ENCODE measurements at regions not wholly inside any gene's neighbourhood (a gene's known extent, or its start where the extent isn't known, plus 50 kb on each side); places are given as distances from the start of the nearest gene placed in this dataset.
A peak's percentile ranks its signal among the peaks of the same experiment; 100 is the strongest.

DNA sequence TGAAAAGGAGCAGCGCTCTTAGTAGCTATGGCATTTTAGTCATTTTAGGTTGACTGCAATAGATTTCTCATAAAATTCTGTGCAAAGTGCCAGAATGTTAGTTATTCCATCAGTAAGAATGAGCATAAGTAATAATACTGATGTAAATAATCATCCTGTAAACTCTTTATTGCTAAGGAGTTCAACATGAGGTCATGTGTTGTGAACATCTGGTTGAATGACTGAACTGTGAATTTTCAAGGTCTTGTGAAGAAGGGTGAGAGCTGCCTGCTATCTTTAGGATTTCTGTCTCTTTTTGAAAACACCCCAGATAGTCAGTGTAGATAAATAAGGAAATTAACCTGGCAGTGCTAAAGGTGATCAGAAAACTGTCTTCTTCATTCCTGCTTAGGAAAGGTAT lies 333.4 kb upstream of the TBC1D5 start:
- no peak for DNase-seq

DNA sequence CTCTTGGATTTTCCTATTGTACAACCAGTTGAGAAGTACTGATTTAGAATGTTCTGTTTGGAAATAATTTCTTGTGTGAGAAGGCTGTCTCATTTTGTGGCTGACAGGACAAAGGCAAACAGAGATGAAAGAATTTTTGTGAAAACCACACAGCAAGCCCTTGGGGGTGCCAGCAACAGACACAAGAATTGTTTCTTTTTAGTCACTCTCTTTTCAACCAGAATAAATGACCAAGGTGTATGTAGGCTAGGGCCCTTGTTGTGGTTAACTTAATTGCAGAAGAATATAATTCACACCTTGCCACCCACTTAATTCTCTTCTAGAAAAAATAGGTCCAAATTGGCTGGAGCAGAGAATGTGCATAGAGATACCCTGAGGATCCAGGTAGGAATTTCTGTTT lies 329.4 kb upstream of the TBC1D5 start:
- no peak for DNase-seq

GRCh38 chr3:18070944-18071343 lies 328.5 kb upstream of the TBC1D5 start:
- DNase-seq: no peak

DNA sequence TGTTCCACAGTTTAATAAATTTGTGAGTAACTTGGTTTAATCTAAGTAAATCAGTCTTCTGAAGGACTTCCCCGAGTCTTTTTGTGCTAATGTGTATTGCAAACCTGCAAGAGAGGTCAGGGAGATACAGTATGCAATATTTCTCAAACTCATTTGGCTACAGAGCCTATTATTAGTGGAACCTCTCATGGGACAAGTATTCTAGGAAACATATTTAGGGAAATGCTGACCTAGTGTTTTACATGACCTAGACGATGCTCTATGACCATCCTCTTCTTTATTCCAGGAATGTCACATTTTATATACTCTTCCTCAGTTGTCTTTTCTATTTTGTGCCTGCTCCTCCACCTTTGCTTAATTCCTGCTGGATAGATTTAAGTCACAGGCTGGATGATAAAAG lies 327.8 kb upstream of the TBC1D5 start:
- no peak for DNase-seq

GRCh38 chr3:18069568-18069967 lies 327.1 kb upstream of the TBC1D5 start:
- DNase-seq: no peak

GRCh38 chr3:18066899-18067582 lies 324.6 kb upstream of the TBC1D5 start:
- DNase-seq: no peak

DNA sequence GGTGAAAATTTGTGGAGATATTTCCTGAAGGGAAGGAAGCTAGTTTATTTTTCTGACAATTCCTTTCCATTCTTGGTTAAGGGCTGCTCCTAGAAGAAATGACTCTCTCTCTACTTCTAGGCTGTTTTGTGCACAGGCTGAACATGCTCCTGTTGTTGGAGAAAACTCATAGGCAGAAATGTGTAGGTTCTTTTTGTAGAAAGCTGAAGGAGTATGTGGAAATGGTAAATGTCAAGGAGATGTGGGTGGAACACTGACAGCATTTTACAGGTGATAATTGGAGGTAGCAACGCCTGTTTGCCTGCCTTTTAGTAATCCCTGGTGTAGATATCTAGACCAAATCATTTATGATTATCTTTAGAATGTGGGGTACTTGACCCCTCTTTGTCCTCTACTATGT lies 322.2 kb upstream of the TBC1D5 start:
- no peak for DNase-seq

- DNase-seq: peak; percentile 18
These were observed 320.2 kb upstream of the TBC1D5 start for GRCh38 chr3:18062657-18063025.

DNA sequence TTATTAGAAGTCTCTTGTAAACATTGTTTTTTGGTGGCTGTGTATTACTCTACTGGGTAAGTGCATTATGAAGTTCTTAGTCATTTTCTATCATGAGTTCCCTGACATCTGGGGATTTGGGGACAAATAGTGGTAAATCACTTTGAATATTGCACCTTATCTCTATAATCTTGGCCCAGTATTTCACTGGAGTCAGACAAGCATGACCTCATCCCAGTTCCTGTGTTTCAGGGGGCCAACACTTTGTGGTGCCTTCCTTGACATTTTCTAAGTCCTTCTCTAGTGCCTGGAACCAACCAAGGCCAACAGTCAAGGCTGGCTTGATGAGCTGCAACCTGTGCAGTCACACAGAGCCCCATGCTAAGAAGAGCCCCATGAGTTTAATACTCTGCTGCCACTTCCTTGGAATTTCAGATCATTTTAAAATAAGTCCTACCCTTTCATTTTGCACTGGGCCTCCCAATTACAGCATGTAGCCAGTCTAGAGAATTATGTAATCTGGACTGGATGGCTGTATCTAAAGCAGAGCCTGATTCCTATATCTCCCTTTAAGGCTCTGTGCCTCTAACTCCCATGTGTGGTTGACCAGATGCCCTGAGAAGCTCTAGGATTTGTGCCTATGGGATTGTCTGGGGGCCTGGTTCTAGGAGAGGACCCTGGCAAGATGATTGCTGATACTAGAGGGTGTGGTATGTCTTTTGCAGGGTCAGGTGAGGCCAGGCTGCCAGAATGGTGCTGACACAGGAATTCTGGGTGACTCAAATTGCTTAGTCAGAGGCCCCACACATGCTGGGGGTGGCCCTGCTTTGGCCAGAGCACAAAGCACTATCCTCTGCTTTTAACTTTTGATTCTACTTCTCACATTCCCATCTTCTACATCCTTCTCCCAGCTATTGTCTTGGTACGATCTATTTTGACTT lies 319.6 kb upstream of the TBC1D5 start:
- DNase-seq: peak; percentile 53

DNA sequence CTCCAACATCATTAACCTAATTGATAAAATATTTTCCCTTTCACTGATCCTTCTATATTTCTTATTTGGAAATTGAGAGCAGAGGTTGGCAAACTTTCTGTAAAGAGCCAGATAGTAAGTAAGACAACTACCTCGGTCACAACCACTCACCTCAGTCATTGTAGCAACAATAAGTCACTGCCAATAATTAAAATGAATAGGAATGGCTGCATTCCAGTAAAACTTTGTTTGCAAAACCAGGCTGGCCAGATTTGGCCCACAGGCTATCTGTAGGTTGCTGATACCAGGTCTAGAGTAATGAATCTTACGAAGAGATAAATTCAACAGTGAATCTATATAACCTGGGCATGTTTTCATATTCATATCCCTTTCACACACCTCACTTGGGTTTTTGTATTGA lies 316.2 kb upstream of the TBC1D5 start:
- DNase-seq: no peak

- DNase-seq: no peak
These were observed 315.1 kb upstream of the TBC1D5 start for GRCh38 chr3:18057471-18058091.

DNA sequence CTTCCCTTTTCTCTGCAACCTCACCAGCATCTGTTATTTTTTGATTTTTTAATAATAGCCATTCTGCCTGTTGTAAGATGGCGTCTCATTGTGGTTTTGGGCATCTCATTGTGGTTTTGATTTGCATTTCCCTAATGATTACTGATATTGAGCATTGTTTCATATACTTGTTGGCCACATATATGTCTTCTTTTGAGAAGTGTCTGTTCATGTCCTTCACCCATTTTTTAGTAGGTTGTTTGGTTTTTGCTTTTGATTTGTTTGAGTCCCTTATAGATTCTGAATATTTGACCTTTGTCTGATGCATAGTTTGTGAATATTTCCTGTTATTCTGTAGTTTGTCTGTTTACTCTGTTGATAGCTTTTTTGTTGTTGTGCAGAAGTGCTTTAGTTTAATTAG lies 312.2 kb upstream of the TBC1D5 start:
- DNase-seq: no peak

- DNase-seq: no peak
These were observed 308.9 kb upstream of the TBC1D5 start for GRCh38 chr3:18051306-18051705.

GRCh38 chr3:18049096-18049495 lies 306.7 kb upstream of the TBC1D5 start:
- no peak for DNase-seq

DNA sequence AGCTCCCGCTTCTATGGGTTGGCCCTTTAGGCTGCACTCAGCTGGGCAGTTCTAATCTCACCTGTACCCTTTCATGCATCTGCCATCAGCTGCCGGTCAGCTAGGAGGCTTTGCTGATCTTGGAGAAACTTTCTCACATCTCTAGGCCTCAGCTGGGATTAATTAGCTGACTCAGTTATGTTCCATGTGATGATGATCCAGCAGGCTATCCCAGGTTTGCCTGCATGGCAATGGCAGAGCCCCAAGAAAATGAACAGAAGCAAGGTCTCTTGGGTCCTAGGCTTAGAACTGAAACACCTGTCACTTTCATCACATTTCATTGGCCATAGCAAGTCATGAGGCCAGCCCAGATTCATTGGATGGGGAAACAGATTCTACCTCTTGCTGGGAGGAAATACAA lies 304.6 kb upstream of the TBC1D5 start:
- peak; percentile 66 for DNase-seq

GRCh38 chr3:18046131-18046915 lies 303.9 kb upstream of the TBC1D5 start:
- DNase-seq: peak; percentile 18

GRCh38 chr3:18044971-18045880 lies 302.8 kb upstream of the TBC1D5 start:
- no peak for DNase-seq

GRCh38 chr3:18044191-18044590 lies 301.8 kb upstream of the TBC1D5 start:
- no peak for DNase-seq

- no peak for DNase-seq
These were observed 294.0 kb upstream of the TBC1D5 start for GRCh38 chr3:18036450-18036815.

DNA sequence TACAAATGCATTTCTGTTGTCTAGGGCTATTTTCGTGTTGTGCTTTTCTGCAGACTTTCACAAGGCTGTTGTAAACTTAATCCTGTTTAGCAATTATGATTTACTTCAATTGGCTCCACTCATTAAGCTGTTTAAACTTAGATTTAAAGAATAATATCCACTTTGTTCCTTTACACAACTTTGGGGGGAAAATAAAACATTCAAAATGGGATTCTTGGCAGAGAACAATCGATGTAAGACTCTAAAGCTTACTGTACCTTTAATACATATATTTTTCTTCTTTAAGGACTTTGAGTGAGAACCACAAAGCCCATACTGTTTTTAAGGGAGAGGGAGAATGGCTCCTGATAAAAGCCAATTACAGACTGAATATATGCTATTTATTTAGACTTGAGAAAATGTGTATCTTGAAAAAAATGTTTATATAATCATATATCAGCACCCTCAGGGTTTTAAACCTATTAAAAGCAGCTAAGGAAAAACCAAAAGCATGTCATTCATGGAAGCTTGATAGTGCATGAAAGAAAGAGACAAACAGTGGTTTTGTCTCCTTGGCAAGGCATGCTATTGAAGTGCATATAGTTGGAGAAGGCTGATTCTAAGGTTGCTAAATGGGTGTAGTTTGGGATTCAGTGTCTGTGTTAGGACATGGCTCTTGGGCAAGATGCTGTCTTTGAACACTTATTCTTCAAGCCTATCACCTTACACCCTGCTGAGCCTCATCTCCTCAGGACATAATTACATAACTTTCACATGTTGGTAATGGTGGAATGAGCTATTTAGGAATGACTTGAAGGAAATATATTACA lies 293.4 kb upstream of the TBC1D5 start:
- no peak for DNase-seq

GRCh38 chr3:18033581-18034108 lies 291.2 kb upstream of the TBC1D5 start:
- DNase-seq: no peak
